Ascending aorta (tissue), 2 donors: ENCODE measurements at regions not wholly inside any gene's neighbourhood (a gene's known extent, or its start where the extent isn't known, plus 50 kb on each side); places are given as distances from the start of the nearest gene placed in this dataset.

ENCODE experiments used
- DNase-seq, 2 donors: peaks; one replicate each; pipeline ENCODE4 v3.0.0-alpha.2; 2019; ENCODE audit warnings: low spot score in 2 of 2
- H3K27ac ChIP-seq, 2 donors: fragments of 200-600 bp; sonication (generic); one replicate each; pipeline ENCODE4 v1.5.1; 2016 to 2017; ENCODE audit warnings: mild to moderate bottlenecking in 1 of 2
- H3K27me3 ChIP-seq: fragments of 200-600 bp; sonication (generic); one replicate; pipeline ENCODE4 v1.5.1; 2017
- H3K36me3 ChIP-seq, 2 donors: fragments of 200-600 bp; sonication (generic); one replicate each; pipeline ENCODE4 v1.5.1; 2016
- H3K4me1 ChIP-seq, 2 donors: fragments of 200-600 bp; sonication (generic); one replicate each; pipeline ENCODE4 v1.5.1; 2016 to 2017; ENCODE audit warnings: mild to moderate bottlenecking in 1 of 2
- H3K4me3 ChIP-seq, 2 donors: fragments of 200-600 bp; sonication (generic); one replicate each; pipeline ENCODE4 v1.5.1; 2016 to 2017; ENCODE audit warnings: mild to moderate bottlenecking in 1 of 2
- H3K9me3 ChIP-seq, 2 donors: fragments of 200-600 bp; sonication (generic); one replicate each; pipeline ENCODE4 v1.5.1; 2016
- intact Hi-C: fragments of 100-400 bp; cut with DNase I; formaldehyde crosslinking; loops from one replicate; pipeline ENCODE4 v1.15.1; 2023
- TF ChIP-seq, protein P1 (sequence below), 3 experiments: fragments of 200-600 bp in 2 of 3; fragments of 450-650 bp in 1 of 3; sonication (generic) in 2 of 3; IDR thresholded peaks; one replicate each; pipeline ENCODE4 v1.5.1; 2016 to 2019; ENCODE audit warnings: antibody characterized with exemption in 3 of 3, mild to moderate bottlenecking in 1 of 3, moderate library complexity in 1 of 3

GRCh38 chr10:105993609-105994008 is 1170.9 kb downstream of the SORCS1 start:
- Histone ChIP-seq H3K4me1 (no peaks in the 10 kb centered on the region), H3K36me3 (no peaks in the 10 kb centered on the region), H3K9me3 (no peaks in the 10 kb centered on the region), H3K27me3 (no peaks in the 10 kb centered on the region), H3K4me3 (no peak overlapping the region), H3K27ac (no peak overlapping the region)
- DNase-seq, result no peak
- TF ChIP-seq, protein P1, sequence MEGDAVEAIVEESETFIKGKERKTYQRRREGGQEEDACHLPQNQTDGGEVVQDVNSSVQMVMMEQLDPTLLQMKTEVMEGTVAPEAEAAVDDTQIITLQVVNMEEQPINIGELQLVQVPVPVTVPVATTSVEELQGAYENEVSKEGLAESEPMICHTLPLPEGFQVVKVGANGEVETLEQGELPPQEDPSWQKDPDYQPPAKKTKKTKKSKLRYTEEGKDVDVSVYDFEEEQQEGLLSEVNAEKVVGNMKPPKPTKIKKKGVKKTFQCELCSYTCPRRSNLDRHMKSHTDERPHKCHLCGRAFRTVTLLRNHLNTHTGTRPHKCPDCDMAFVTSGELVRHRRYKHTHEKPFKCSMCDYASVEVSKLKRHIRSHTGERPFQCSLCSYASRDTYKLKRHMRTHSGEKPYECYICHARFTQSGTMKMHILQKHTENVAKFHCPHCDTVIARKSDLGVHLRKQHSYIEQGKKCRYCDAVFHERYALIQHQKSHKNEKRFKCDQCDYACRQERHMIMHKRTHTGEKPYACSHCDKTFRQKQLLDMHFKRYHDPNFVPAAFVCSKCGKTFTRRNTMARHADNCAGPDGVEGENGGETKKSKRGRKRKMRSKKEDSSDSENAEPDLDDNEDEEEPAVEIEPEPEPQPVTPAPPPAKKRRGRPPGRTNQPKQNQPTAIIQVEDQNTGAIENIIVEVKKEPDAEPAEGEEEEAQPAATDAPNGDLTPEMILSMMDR (IDR thresholded peaks at IDR 0.05), result no peak
- intact Hi-C loops, result no loop called here

- Histone ChIP-seq H3K27me3 (no peaks in the 10 kb centered on the region), H3K4me3 (no peak overlapping the region), H3K36me3 (no peaks in the 10 kb centered on the region), H3K27ac (no peak overlapping the region), H3K4me1 (no peaks in the 10 kb centered on the region), H3K9me3 (no peaks in the 10 kb centered on the region)
- intact Hi-C loops, result no loop called here
- DNase-seq, result no peak
- TF ChIP-seq, protein P1 (IDR thresholded peaks at IDR 0.05), result no peak
Measured at GRCh38 chr10:105992928-105993327, 1171.6 kb downstream of the SORCS1 start.

GRCh38 chr10:105990529-105990928 is 1174.0 kb downstream of the SORCS1 start:
- no peaks in the 10 kb centered on the region for H3K9me3 ChIP-seq
- no peaks in the 10 kb centered on the region for H3K36me3 ChIP-seq
- intact Hi-C loops, result no loop called here
- no peaks in the 10 kb centered on the region for H3K4me1 ChIP-seq
- H3K27ac ChIP-seq, result no peak overlapping the region
- H3K27me3 ChIP-seq, result no peaks in the 10 kb centered on the region
- TF ChIP-seq, protein P1 (IDR thresholded peaks at IDR 0.05), result no peak
- no peak overlapping the region for H3K4me3 ChIP-seq
- DNase-seq, result no peak

GRCh38 chr10:105989995-105990394 is 1174.5 kb downstream of the SORCS1 start:
- H3K4me3 ChIP-seq, result no peak overlapping the region
- H3K4me1 ChIP-seq, result no peaks in the 10 kb centered on the region
- no peaks in the 10 kb centered on the region for H3K27me3 ChIP-seq
- TF ChIP-seq, protein P1 (IDR thresholded peaks at IDR 0.05), result no peak
- no peaks in the 10 kb centered on the region for H3K36me3 ChIP-seq
- H3K27ac ChIP-seq, result no peak overlapping the region
- DNase-seq, result no peak
- intact Hi-C loops, result no loop called here
- no peaks in the 10 kb centered on the region for H3K9me3 ChIP-seq

DNA sequence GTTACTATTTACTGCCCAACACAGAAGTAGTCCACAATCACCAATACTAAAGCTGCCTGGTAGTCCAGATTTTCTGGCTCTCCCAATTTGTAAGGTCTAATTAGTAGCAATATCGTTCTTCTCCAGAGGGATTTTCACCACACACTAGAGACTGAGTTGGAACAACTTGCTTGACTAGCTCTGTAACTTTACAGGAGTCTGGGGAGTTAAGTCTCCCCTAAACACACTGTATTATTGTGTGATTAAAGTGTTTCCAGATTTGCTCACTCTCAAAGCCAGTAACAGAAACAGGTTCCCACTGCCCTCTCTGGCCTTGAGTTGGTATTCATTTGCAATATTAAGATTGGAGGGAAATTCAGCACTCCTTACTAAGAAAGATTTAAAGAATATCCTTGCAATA is 1175.7 kb downstream of the SORCS1 start:
- no peak for DNase-seq
- no peaks in the 10 kb centered on the region for H3K4me1 ChIP-seq
- TF ChIP-seq, protein P1 (IDR thresholded peaks at IDR 0.05), result no peak
- H3K36me3 ChIP-seq, result no peaks in the 10 kb centered on the region
- intact Hi-C loops, result no loop called here
- no peak overlapping the region for H3K4me3 ChIP-seq
- no peak overlapping the region for H3K27ac ChIP-seq
- no peaks in the 10 kb centered on the region for H3K9me3 ChIP-seq
- H3K27me3 ChIP-seq, result no peaks in the 10 kb centered on the region
